GM03348 (cell line): ENCODE measurements at regions not wholly inside any gene's neighbourhood (a gene's known extent, or its start where the extent isn't known, plus 50 kb on each side); places are given as distances from the start of the nearest gene placed in this dataset.

Source experiments
- DNase-seq: peaks from one replicate; pipeline ENCODE4 v3.0.0; 2012; ENCODE audit warnings: low spot score

GRCh38 chr3:83514130-83514914 is 1444.5 kb upstream of the CADM2 start:
- DNase-seq, result no peak

- DNase-seq, result no peak
These were observed 1443.7 kb upstream of the CADM2 start for GRCh38 chr3:83515123-83515522.

DNA sequence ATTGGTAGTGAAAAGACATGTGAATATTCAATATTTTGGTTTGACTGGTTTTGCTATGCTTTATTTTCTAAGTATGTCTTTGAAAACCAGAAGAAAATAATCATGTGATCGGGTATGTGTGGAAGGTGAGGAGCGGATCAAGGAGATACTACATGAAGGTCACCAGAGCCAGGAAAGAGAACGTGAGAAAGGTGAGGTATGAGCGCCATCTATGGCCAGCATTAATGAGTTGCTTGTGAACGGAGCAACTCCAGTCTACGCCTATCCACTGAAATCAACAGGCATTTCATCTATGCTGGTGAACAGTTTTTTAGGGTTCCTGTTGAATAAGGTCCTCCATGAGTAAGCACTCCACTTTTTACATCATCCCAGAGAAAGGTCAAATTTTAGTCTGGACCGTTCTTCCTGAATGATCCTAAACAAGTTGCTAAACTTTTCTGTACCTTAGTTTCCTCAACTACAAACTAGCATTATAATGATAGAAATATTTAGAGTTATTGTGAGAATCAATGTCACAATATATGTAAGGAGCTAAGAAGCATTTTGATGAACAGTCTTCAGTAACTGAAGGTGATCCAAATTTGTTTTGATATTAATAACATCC is 1435.2 kb upstream of the CADM2 start:
- DNase-seq, result peak; percentile 4

- no peak for DNase-seq
These were observed 1433.9 kb upstream of the CADM2 start for GRCh38 chr3:83524901-83525300.

GRCh38 chr3:83559082-83559481 is 1399.7 kb upstream of the CADM2 start:
- DNase-seq, result no peak

DNA sequence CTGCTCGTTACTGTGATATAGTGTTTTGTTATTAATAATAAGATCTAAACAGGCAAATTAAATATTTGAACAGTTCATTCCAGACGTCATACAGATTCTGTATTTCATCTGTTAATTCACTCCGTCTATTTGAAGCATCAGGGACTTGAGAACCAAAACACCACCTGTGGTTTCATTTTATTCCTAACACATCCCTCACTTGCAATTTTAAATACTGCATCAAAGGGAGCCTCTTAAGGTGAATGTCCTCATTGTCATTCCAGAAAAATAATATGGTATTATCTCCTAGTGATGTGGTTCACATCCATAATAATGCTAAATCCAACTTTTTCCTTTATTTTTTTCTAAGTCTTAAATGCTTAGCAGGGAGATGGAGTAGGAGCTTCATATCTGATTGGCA is 1390.9 kb upstream of the CADM2 start:
- DNase-seq, result no peak

DNA sequence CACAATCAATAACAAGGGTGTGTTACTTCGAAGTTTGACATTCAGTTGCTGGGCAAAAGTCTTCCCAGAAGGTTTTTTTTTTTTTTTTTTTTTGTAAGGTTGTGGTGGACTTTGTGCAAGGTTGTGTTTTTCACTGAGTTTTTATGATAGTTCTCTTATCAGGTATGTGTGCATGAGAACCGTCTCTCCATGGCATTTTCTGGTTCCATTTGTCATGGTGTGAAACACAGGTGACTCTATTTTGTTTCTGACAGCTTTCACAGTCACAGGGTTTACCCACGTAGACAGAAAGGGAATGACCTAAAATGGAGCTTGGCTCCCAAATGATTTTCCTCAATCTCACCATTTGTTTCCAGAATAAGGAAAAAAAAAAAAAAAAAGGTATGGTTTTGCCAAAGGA is 1377.2 kb upstream of the CADM2 start:
- no peak for DNase-seq

DNA sequence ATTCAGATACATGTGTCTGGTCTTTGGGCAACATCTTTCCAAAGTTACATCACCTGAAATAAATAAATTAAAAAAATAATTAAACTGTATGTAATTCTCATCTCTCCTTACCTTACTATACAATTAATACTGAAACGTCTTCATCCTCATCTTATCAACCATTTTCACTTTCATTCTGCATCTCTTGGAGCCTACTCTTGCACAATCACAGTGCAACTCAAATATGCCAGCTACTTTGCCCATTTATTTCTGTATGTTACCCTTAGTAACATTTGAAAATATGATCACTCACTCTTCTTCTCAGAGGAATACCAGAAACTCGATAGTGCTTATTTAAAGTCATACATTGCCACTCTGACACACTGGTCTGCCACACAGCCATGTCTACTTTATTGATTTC is 1357.1 kb upstream of the CADM2 start:
- DNase-seq, result no peak

GRCh38 chr3:83622526-83622925 is 1336.3 kb upstream of the CADM2 start:
- DNase-seq, result no peak

GRCh38 chr3:83625261-83625660 is 1333.5 kb upstream of the CADM2 start:
- no peak for DNase-seq

GRCh38 chr3:83628471-83628870 is 1330.3 kb upstream of the CADM2 start:
- DNase-seq, result no peak

DNA sequence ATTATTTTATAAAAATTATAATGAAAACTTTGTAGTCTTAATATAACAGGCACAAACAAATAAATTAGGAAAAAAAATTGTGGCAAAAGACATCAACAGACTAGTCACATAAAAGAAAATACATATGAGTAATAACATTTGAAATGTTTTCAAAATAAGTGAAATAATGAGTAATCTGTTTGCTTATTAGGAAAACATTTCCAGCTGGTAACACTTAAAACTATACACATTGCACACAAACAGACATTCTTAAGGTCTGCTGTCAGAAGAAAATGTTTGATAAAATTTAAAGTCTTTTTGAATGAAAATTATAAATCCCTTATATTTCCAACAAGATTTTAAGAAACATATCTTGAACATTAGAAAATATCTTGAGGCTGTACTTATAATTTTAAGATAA is 1326.3 kb upstream of the CADM2 start:
- no peak for DNase-seq

- no peak for DNase-seq
These were observed 1325.0 kb upstream of the CADM2 start for GRCh38 chr3:83633758-83634157.

- DNase-seq, result no peak
These were observed 1309.1 kb upstream of the CADM2 start for GRCh38 chr3:83649692-83650091.

GRCh38 chr3:83655083-83655482 is 1303.7 kb upstream of the CADM2 start:
- no peak for DNase-seq

DNA sequence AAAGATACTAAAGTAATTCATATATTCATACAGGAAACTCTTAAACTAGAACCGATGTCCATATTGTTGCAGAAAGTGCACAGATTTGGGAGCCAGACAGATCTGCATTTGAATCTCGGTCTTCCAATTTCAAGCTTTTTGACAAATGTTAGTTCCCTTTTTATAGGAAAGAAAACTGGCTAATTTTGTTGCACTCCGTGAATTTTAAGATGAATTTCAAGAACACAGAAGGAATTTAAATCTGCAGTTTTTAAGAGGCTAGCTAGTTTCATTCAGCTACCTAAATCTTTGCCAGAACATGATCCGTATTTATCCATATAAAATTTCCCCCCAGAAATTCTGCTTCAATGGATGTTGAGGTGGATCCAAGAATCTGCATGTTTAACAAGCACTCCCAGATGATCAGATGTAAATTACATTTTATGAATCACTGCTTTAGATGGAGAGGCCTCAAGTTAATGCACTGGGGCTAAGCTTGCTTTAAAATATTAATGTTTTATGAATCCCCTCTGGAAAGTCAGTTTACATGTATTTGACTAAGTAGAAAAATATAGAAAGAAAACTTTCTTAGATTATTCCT is 1296.3 kb upstream of the CADM2 start:
- DNase-seq, result no peak

DNA sequence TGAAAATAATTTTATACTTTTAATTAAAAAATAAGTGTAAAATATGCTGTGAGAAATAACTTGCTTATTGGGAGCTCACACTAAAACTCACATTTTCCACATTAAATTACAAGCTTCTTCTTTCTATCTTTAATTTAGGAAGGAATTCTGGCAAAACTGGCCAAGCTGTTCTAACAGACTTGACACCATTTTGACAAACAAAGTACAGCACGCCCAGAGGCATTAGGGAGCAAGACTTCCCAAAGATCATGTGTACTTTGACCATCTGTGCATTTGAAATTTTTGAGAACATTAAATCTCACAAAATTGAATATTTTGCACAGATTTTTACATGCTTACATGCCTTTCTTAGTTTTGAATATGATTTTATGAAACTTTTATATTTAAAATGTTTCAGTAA is 1288.4 kb upstream of the CADM2 start:
- DNase-seq, result no peak

GRCh38 chr3:83683937-83684598 is 1274.7 kb upstream of the CADM2 start:
- DNase-seq, result no peak

- no peak for DNase-seq
These were observed 1252.1 kb upstream of the CADM2 start for GRCh38 chr3:83706669-83707068.

DNA sequence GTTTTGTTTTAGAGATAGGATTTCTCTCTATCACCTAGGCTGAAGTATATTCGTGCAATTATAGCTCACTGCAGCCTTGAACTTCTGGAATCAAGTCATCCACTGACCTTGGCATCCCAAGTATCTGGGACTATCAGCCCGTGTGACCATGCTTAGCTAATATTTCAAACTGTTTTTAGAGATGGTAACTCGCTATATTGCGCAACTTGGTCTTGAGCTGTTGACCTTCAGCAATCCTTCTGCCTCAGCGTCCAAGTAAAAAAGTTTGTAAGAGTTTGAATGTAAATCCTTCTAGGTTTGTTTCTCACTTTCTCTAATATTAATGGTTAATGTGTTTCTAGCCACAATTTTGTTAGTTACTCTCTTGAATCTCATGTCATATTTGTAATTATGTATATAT is 1243.5 kb upstream of the CADM2 start:
- no peak for DNase-seq

- DNase-seq, result no peak
These were observed 1229.2 kb upstream of the CADM2 start for GRCh38 chr3:83729576-83729975.

- no peak for DNase-seq
These were observed 1224.1 kb upstream of the CADM2 start for GRCh38 chr3:83734656-83735055.

- DNase-seq, result no peak
These were observed 1220.6 kb upstream of the CADM2 start for GRCh38 chr3:83738202-83738601.
